GM19397 (cell line): ENCODE measurements at regions not wholly inside any gene's neighbourhood (a gene's known extent, or its start where the extent isn't known, plus 50 kb on each side); places are given as distances from the start of the nearest gene placed in this dataset.

Experiments used
- ATAC-seq: cut with Tn5 transposase; IDR thresholded peaks from one replicate; pipeline ENCODE4 v1.9.1; 2021; ENCODE audit warnings: mild to moderate bottlenecking, moderate library complexity; ENCODE audit not compliant: unreplicated experiment

DNA sequence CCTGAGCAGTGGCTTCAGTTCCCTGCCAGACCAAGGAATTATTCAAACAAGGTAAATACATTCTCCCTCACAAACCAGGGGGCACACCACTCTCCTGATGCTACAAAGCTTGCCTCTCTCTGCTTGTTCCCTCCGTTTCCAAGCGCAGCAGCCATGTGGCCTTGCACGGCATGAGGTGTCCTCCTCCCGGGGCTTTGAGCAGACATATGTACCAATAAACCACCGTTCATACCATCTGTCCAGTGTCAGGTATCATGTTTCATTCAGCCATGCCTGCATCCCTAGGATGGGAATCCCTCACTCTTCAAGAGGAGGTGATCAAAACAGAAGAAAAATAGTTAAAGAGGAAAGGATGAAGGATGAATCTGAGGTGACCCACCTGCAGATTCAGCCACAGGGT, 282.7 kb downstream of the ENC1 start:
- ATAC-seq = no peak

DNA sequence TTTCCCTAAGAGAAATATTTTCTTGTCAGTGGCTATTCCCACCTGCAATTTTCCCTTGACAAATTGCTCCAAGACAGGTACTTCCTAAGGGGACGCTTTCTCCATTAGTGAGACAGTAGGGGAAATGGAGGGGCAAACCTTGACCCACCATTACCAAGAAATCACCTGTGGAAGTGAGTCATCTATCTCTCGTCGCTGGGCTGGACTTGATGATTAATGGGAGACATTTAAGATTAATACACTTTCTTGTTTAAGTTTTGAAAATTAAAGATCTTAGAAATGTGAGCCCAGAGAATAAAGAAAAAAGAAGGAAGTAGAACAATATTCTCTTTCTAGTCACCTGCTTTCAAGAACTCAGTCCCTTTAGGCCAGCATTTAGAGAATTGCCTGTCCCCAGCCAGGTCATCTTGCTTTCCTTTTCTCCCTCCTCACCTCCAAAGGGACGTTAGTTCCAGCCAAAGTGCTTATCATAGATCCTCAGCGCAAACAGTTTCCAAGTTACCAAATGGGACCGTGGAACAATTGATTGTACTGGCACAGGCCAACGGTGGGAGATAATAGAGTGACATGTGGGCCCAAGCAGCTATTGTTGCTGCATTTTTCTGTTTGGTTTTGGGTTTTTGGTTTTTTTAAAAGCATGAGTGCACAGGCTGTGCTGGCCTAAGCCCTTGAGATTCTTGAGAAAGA, 284.4 kb downstream of the ENC1 start:
- ATAC-seq = no peak

DNA sequence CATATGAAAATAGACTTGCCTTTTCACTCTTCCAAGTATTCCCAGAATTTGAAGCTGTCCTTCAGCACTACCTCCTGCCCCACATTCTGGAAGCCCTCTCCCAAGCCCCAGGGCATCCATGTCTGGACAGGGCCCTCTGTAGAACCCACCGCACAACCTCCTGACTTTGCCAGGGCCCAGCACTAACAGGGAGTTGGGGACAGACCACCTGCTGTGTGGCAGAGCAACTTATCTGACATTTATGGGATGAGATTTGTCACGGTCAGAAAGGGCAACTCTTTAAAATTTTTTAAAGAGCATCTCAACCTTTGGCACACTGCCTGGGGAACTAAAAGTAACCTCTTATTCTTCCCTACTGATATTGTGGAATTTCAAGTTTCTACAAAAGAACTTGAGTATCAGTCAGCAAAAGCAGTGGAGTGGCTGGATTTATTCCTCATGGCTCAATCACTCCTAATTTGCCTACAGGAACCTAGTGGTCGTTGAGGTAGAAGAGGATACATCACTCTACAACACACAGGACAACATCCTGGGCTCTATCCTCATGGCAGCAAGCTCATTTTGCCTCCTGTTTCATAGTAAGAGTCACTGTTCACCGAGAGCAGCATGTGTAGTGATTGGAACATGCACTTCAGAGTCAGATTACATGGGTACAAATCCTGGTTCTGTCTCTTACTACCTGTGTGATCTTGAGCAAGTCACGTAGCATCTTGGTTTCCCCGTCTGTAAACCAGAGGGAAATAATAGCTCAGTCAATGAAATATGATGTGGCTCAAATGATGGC, 285.3 kb downstream of the ENC1 start:
- ATAC-seq = no peak

DNA sequence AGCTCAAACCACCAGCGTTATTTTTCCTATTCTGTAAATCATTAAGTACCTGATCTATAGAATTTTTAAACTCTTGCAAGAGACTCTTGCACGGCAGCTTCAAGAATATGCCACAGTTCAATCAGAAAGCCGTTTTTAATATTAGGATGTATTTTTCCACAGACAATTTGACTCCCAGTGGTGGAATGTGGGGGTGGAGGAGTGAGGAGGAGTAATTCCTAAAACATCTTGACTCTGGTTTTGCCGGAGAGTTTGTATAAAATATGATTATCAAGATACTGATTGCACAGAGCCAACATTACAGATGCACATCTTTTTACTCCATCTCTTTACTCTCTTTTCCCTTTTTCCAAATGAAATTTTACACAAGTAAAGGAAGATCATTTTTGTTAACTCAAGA, 288.3 kb downstream of the ENC1 start:
- ATAC-seq = no peak

DNA sequence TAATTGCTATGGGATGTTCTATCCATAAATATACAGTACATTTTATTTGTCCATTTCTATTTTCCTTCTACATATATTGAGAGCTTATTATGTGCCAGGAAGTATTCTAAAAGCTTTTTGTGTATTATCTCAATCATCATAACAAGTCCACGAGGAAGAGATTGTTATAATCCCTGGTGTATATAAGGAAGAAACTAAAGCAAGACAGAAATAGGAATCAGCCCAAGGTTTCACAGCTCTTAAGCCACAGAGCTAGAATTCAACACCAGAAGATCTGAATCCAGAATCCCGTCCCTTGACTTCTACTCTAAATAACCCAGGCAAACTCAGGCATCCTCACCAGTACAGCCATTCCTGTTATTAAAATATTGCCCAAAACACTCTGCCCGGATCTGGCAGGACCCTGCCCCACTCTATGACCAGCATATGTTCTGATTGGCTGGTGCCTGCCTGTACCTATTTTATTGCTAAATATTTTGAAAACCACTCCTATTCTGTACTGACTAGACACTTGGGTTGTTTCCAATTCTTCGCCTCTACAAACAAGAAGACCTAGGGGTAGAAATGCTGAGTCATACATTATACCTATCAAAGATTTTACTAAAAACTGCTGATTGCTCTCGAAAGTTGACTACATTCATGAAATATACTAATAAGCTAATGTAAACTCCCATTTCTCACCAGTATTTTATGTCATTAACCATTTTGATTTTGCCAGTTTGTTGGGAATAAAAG, 297.4 kb downstream of the ENC1 start:
- ATAC-seq = no peak

DNA sequence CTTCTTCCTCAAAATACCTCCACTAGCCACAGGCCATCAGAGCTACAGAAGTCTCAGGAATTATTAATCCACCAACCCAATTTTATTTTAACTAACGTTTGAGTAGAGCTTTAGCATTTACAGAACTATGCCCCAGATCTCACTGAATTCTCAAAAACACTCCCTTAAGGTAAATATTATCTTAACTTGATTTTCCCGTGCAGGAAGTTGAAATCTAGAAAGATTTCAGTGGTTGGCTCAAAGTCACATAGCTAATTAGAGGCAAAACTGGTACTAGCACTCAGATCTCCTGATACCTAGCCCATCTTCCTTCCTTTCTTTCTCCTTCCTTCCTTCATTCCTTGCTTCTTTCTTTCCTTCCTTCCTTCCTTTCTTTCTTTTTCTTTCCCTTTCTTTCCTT, 298.3 kb downstream of the ENC1 start:
- ATAC-seq = no peak

DNA sequence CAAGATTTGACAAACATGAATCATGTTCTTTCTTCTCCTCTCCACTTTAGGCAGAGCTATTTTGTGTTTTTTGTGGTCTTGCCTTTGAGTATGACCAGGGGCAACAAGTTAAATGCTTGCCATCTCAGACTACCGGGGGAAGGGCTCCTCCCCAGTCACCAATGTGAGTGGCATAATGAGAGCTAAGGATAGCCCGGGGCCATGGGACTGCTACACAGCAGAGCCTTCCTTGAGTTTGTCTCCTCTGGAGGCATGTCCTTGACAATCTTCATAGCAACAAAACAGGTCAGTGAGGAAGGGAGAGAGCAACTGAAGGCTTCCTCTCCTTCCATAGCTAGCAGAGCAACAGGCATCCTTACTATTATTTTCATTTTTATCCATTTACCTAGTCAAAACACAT, 299.3 kb downstream of the ENC1 start:
- no peak for ATAC-seq

DNA sequence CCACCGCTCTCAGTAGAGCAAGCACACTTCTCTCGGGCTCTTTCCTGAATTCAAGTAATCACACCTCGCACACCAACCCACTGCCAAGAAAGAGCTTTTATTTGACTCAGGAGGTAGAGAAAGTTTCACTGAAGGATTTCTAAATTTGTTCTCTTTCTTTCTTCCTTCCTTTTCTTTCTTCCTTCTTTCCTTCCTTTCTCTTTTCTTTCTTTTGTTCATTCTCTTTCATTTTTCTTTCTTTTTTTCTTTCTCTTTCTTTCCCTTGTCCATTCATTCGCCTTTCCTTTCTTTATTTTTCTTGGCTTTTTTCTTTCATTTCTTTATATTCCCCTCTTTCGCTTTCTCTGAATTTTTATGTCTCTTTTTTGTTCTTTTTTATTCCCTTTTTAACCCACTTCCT, 300.1 kb downstream of the ENC1 start:
- no peak for ATAC-seq

DNA sequence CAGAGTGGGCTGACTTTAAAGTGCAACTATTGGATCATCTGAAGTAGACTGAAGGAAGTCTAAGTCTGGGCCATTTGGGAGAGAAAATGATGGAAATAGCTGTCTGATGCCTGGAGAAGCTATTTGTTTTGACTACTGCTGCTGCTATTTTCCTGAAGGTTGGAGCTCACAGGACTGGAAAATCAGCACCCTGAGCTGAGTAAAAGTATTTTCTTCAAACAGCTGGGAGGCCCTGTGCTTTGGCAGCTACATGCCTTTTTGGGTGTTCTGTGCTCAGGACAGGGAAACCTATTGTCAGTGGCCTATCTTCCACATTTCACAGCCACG, 302.6 kb downstream of the ENC1 start:
- no peak for ATAC-seq

DNA sequence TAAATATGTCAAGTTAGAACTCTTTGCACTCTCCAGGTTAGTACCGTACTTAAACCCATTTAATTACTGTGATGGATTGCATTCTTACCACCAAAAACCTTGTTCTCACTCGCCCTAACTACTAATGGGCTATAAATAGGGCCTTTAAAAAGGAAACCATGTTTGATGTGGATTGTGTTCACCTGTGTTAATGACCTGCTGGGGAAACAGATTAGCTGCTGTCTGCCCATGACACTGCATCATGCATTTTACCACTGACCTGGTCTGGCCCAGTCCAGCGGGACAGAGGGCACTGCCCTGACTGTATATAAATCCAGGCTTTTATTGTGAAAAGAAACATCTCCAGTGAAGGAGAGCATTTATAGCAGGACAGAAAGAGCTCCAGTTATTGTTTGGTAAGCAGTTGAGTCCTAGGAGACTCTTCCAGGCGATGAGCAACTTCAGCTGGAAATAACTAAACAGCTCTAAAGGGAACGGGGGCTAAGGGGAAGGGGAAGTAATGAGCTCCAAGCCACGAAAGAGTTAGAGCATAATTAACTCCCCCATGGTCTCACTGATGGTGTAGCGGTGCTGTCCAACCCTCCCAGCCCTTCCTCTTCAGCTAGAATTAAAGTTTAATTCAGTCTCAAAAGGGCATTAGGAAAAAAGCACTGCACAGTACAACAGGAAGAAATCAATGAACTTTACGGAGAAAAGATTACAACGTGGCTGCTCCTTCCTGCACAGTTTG, 303.1 kb downstream of the ENC1 start:
- ATAC-seq = no peak

DNA sequence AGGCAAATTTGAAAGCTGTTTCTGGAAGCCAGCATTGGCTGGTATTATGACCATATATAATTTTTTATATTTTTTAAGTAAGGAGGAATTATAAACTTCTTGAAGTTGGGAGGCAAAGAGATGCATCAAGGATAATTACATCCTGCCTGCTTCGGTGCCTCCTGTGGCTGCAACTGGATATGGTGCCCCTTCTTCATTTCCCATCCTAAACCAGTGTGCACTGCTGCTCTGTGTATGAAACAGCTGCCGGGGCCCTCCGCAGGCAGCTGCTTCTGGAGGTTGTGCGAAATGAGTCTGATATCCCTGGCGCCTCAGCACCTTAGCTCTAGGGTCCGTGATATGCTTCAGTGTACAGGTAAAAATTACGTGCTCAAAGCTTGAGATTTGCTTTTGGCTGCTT, 304.2 kb downstream of the ENC1 start:
- no peak for ATAC-seq

DNA sequence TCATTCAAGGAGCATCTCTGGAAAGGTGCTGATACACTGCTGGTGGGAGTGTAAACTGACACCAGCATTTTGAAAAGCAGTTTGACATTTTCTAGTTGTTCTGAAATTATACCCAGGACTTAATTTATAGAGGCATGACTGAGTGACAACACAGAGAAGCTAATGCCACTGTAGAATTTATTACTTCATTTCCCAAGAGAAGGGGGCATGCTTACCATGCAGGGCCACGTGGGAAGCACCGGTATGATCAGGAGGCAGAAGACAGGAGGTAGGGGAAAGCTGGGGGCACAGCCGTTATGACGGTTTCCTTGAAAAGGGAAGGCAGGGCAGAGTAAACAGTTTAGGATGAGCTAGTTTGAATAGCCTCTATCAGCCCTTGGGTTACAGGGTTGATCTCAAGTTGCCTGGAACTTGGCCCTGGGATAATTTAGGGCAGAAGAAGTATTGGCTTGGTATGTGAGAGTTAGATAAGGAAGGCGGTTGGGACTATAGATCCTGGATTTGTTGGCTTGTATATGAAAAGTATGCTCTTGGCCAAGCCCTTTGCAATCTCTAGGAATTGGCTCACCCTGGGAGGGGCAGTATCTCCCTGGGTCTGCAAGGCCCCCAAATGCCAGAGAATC, 305.7 kb downstream of the ENC1 start:
- no peak for ATAC-seq

DNA sequence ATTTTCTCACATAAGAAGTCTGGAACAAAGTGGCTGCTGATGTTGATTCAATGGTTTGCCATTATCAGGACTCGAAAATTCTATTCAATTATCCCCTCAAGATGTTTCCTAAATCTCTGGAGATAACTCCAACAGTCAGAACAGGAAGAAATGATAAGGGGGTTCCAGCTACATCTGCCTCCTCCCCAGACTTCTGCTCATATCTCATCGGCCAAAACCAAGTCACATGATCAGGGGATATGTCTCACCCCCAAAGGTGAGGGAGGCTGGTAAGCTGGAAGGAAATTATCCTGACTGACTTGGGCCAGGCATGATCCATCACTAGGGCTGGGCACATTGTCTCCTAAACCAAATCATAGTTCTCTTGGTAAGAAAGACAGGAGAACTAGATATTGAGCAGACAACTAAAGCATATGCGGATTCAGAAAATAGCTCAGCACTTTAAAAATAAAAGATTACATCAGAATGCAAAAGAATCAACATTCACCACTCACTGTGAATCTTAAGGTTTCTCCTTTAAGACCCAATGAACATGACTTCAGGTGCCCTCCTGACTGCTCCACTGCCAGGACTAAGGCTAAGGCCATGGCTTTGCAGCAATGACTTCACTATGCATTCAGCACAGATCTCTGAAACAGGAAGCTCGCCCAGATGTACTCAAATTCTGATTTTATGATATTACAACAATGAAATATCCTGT, 306.3 kb downstream of the ENC1 start:
- no peak for ATAC-seq

DNA sequence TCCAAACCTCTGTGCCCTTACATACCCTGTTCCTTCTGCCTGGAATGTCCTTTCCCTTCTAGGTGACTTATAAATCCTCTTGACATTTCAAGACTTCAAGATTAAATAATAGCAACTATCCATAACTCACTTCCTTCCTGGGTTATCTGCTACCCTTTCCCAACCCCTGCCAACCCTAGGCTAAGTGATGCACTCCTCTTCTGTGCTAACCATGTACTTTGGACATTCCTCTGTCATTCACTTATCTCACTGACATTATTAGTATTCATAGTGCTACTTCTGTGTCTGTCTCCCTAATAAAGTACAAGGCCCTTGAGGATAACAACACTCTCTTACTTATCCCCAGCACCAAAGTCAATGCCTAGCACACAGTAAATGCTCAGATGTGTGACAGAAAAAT, 307.1 kb downstream of the ENC1 start:
- no peak for ATAC-seq

DNA sequence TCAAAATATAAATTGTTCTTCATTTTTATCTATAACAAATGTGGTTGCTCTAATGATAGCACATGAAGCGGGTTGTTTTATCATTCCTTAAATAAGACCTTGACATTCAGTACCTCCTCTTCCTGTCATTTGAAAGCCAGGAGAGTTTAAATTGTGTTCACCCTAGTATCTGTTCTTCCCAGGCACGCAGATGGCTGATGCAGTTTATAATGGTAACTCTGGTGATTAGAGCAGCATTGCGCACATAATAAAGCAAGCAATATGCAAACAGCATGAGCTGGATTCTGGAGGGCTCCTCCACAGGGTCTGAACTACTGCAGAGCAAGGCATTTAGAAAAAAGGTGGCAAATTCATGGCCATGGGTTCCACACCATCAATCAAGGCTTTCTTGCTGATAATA, 307.8 kb downstream of the ENC1 start:
- no peak for ATAC-seq

DNA sequence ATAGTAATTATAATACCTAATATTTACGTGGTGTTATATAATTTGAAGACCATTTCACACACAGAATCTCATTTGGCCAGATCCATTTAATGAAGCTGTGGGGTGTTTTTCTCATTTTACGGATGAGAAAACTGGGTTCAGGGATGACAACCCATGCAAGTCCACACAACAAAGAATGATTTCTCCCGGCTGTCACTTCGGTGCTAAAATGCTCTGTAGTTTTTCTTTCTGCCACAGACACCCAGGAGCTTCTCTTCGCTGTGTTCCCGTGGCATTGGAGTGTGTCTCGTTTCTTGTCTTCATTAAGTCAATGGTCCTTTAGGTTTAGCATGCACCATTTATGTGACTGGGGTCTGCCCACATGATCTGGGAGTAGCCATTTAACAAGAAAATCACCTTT, 308.5 kb downstream of the ENC1 start:
- ATAC-seq = no peak

DNA sequence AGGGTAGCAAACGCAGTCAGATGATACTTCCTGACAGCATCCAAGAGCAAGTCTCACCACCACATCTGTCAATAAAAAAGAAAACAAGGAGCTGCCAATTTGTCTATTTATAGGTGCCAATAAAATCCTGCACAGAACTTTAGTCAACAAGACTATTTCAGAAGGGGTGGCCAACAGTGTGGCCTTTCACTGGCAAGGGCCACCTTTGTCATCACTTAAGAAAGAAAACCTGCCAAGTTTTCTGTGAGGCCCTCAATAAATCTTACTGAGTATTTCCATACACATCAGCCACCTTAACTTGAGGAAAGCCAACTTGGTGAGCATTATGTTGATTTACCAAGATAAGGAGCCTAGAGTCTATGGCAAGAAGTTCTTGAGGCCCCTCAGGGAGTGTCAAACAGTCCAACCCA, 312.3 kb downstream of the ENC1 start:
- no peak for ATAC-seq

DNA sequence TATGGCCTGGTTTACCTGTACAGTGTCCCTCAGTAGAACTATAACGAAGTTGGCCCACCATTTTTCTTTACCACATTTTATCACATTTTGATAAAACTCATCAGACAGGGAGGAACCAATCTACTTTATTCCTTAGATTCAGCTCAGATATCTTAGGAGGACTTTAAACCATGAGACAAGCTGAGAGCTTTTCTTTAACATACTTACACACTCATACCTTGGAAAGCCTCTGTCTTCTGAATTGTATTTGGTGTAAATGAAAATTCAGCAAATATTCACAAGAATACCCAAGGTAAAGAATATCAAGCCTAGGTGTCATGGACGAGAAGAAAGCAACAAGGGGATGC, 313.2 kb downstream of the ENC1 start:
- ATAC-seq = no peak

DNA sequence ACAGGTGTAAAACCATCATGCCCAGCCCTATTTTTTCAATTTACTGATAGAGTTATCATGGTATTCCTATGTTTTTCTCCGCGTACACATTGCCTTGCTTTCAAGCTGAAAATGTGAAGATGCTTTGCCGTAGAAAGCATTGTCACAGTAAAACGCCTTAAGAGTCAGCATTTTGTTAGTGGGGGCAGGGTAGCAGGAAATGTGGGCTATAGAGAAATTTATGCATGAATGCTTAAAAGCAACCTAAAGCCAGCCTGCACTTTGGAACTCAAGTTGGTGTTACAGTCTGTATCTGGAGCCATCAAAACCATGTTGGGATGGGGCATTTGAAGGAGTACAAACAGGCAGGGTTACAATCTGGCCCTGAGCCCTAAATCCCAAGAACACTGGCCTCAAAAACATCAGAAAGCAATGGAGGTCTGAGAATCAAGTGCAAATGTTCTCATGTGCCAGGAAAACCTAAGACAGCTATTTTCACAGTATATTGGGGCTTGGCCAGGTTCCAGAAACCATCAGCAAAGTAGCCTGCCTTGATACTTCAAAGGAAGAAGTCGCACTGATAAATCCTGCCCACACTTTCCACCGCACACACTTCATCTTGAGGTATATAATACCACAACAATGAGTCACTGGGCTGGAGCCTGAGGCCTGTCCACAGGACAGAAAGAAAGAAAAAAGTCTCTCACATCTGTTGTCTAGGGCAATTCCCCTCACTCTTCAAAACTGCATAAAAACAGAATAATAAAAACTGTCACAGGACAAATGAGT, 313.8 kb downstream of the ENC1 start:
- peak; percentile 58 for ATAC-seq

DNA sequence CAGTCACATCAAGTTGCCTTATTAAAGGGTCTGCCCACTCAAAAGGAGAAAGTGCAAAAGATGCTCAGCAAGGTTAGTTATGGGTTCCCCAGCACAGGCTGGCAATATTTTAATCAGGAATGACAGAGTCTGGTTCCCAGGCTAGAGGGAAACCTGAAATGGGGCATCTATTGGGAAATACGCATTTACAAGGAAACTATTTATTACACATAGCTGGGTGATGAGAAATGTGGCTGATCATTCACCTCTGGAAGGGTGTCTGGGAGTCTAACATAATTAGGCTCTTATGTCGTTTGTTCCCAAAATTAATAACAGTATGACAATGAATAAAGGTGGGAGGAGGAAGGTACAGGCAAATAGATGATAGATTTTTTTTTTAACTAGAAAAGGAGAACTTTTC, 314.7 kb downstream of the ENC1 start:
- no peak for ATAC-seq
